ENCODE measurements at regions not wholly inside any gene's neighbourhood (a gene's known extent, or its start where the extent isn't known, plus 50 kb on each side); places are given as distances from the start of the nearest gene placed in this dataset.
"Not testable (repeated sequence)": the region's sequence is repeated elsewhere in the genome, so short reads cannot be mapped to it uniquely, and the experiment has no call there.

DNA sequence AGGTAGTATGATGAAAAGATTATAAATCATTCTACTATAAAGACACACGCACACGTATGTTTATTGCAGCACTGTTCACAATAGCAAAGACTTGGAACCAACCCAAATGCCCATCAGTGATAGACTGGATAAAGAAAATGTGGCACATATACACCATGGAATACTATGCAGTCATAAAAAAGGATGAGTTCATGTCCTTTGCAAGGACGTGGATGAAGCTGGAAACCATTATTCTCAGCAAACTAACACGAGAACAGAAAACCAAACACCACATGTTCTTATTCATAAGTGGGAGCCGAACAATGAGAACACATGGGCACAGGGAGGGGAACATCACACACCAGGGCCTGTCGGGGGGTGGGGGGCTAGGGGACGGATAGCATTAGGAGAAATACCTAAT, 113.9 kb upstream of the OR4F16 start:
- WGBS (ENCODE audit: insufficient coverage, insufficient replicate concordance, low lambda C conversion rate, missing lambda C conversion rate): 90% methylated on average over 6 of the region's 7 CpGs
- CTCF ChIA-PET; intact Hi-C loops (cut with micrococcal nuclease; ENCODE audit: unreplicated experiment); POLR2A ChIA-PET; ATAC-seq; H3K9me3 ChIP-seq (replicated peaks; ENCODE audit: control insufficient read depth, insufficient read depth, low read length); FAIRE-seq; H3K79me2 ChIP-seq (ENCODE audit: control insufficient read depth, insufficient read depth, low read length); H3K36me3 ChIP-seq (ENCODE audit: control insufficient read depth in 2 of 2, insufficient read depth in 2 of 2, low read length in 1 of 2); H3K9ac ChIP-seq (ENCODE audit: control insufficient read depth, insufficient read depth, low read length); BruUV-seq (replicated peaks); H3K4me1 ChIP-seq (ENCODE audit: control insufficient read depth, insufficient read depth, low read length); H3K27ac ChIP-seq (ENCODE audit: control insufficient read depth, insufficient read depth); RAD21 ChIA-PET (ENCODE audit: unreplicated experiment); H3K4me2 ChIP-seq (ENCODE audit: control insufficient read depth, insufficient read depth); in situ Hi-C loops (cut with MboI); H4K20me1 ChIP-seq (ENCODE audit: control insufficient read depth, insufficient read depth); H3K4me3 ChIP-seq; DNase-seq (ENCODE audit: low read depth, low spot score); H2AFZ ChIP-seq (ENCODE audit: control insufficient read depth, low read depth, low read length); SMC1A ChIA-PET (ENCODE audit: uncharacterized antibody, unreplicated experiment); H3K27me3 ChIP-seq (replicated peaks in 1 of 2; ENCODE audit: control insufficient read depth in 2 of 2, insufficient read depth in 2 of 2, low read length in 1 of 2): not testable (repeated sequence)

DNA sequence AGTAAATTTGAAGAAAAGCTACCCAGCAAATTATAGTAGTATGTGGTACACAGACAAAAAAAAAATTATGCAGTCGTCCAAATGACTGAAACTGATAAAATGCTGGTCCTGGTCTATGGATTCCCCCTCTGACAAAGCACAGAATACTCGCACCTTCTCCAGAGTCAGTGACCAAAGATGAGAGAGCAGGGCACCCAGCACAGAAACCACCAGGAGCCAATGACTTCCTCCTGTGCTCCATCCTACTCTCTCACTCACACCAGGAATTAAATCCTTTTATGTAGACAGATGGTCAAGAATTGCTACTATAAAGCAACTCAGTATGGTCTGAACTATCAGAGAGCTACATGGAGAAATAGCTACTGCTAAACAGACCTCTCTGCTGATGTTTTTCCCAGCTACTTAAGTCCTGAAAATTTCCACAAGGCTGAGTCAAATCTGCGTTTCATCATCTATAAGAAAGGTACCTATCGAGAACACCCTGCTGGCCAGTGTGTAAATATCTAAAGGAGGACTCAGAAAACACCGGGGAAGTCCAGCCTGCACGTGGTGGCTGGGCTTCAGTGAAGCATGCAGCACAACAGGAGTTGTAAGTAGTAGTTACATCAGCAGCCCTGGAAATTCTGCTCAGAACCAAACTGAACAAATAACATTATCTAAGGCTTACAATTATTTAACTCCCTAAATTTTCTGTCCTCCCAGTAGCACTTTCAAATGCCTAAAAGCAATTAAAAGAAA, 118.1 kb upstream of the OR4F16 start:
- H2AFZ ChIP-seq (ENCODE audit: control insufficient read depth, low read depth, low read length); RAD21 ChIA-PET (ENCODE audit: unreplicated experiment); BruUV-seq (replicated peaks); H3K9me3 ChIP-seq (replicated peaks; ENCODE audit: control insufficient read depth, insufficient read depth, low read length); FAIRE-seq; in situ Hi-C loops (cut with MboI); CTCF ChIA-PET; H3K4me2 ChIP-seq (ENCODE audit: control insufficient read depth, insufficient read depth); intact Hi-C loops (cut with micrococcal nuclease; ENCODE audit: unreplicated experiment); H3K27ac ChIP-seq (ENCODE audit: control insufficient read depth, insufficient read depth); SMC1A ChIA-PET (ENCODE audit: uncharacterized antibody, unreplicated experiment); POLR2A ChIA-PET; H4K20me1 ChIP-seq (ENCODE audit: control insufficient read depth, insufficient read depth); DNase-seq (ENCODE audit: low read depth, low spot score); H3K36me3 ChIP-seq (ENCODE audit: control insufficient read depth in 2 of 2, insufficient read depth in 2 of 2, low read length in 1 of 2); H3K79me2 ChIP-seq (ENCODE audit: control insufficient read depth, insufficient read depth, low read length); H3K27me3 ChIP-seq (replicated peaks in 1 of 2; ENCODE audit: control insufficient read depth in 2 of 2, insufficient read depth in 2 of 2, low read length in 1 of 2); H3K9ac ChIP-seq (ENCODE audit: control insufficient read depth, insufficient read depth, low read length); H3K4me1 ChIP-seq (ENCODE audit: control insufficient read depth, insufficient read depth, low read length); H3K4me3 ChIP-seq: not testable (repeated sequence)
- TF ChIP-seq BHLHE40 (IDR thresholded peaks at IDR 0.05; ENCODE audit: borderline replicate concordance in 1 of 2, low read depth in 2 of 2, low read length in 1 of 2) (peak; percentile 15 to 83; a peak in 2 of 4 replicates), EED (IDR thresholded peaks at IDR 0.05; ENCODE audit: low read depth) (0 out of 2 replicates have a peak, but pooled peaks have one; percentile 31), RAD51 (IDR thresholded peaks at IDR 0.05) (peak; percentile 64)
- TF ChIP-seq, protein P1, sequence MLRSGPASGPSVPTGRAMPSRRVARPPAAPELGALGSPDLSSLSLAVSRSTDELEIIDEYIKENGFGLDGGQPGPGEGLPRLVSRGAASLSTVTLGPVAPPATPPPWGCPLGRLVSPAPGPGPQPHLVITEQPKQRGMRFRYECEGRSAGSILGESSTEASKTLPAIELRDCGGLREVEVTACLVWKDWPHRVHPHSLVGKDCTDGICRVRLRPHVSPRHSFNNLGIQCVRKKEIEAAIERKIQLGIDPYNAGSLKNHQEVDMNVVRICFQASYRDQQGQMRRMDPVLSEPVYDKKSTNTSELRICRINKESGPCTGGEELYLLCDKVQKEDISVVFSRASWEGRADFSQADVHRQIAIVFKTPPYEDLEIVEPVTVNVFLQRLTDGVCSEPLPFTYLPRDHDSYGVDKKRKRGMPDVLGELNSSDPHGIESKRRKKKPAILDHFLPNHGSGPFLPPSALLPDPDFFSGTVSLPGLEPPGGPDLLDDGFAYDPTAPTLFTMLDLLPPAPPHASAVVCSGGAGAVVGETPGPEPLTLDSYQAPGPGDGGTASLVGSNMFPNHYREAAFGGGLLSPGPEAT (IDR thresholded peaks at IDR 0.05; ENCODE audit: low read depth): 0 out of 2 replicates have a peak, but pooled peaks have one; percentile 25
- 1% methylated on average over 5 of the region's 6 CpGs for WGBS (ENCODE audit: insufficient coverage, insufficient replicate concordance, low lambda C conversion rate, missing lambda C conversion rate)
- ATAC-seq: peak; percentile 99

DNA sequence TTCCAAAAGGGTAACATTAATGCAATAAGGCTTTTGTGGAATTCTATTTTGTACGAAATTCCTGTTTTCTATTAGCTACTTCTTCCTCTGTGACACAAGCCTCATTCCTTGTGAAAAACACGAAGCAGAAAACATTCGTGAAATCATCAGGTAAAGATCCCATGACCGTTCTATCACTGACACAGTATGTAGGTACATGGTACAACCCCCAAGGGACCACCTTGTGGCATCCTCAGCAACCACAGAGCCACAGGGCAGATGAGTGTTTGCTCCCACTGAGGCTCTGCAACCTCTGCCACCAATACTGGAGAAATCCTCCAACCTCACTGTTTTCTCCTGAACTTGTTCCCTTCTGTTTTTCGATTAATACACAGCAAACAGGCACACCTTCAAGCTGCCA, 118.4 kb upstream of the SAMD11 start:
- ATAC-seq: peak; percentile 66
- H3K4me3 ChIP-seq; FAIRE-seq; H3K79me2 ChIP-seq (ENCODE audit: control insufficient read depth, insufficient read depth, low read length); H2AFZ ChIP-seq (ENCODE audit: control insufficient read depth, low read depth, low read length); H3K9me3 ChIP-seq (replicated peaks; ENCODE audit: control insufficient read depth, insufficient read depth, low read length); DNase-seq (ENCODE audit: low read depth, low spot score); H3K9ac ChIP-seq (ENCODE audit: control insufficient read depth, insufficient read depth, low read length); SMC1A ChIA-PET (ENCODE audit: uncharacterized antibody, unreplicated experiment); in situ Hi-C loops (cut with MboI); H3K27ac ChIP-seq (ENCODE audit: control insufficient read depth, insufficient read depth); H3K27me3 ChIP-seq (replicated peaks in 1 of 2; ENCODE audit: control insufficient read depth in 2 of 2, insufficient read depth in 2 of 2, low read length in 1 of 2); BruUV-seq (replicated peaks); H3K4me2 ChIP-seq (ENCODE audit: control insufficient read depth, insufficient read depth); CTCF ChIA-PET; H3K4me1 ChIP-seq (ENCODE audit: control insufficient read depth, insufficient read depth, low read length); POLR2A ChIA-PET; RAD21 ChIA-PET (ENCODE audit: unreplicated experiment); H4K20me1 ChIP-seq (ENCODE audit: control insufficient read depth, insufficient read depth); intact Hi-C loops (cut with micrococcal nuclease; ENCODE audit: unreplicated experiment); H3K36me3 ChIP-seq (ENCODE audit: control insufficient read depth in 2 of 2, insufficient read depth in 2 of 2, low read length in 1 of 2): not testable (repeated sequence)
- WGBS (ENCODE audit: insufficient coverage, insufficient replicate concordance, low lambda C conversion rate, missing lambda C conversion rate): 0% methylated on average over 4 of the region's 5 CpGs
